NCI-H146 treated with DMSO at 0.1 percent for 48 hours (cell line): ENCODE measurements at regions not wholly inside any gene's neighbourhood (a gene's known extent, or its start where the extent isn't known, plus 50 kb on each side); places are given as distances from the start of the nearest gene placed in this dataset.
"Not testable (repeated sequence)": the region's sequence is repeated elsewhere in the genome, so short reads cannot be mapped to it uniquely, and the experiment has no call there.

Experiments
- DNase-seq: peaks from one replicate; lab custom pipeline; 2025; ENCODE audit not compliant: unreplicated experiment; lab: John Stamatoyannopoulos, UW

- DNase-seq, result not testable (repeated sequence)
Observed at GRCh38 chr16:48059190-48059589, 96.6 kb downstream of the ABCC12 start.

GRCh38 chr16:48057048-48057447 lies 98.7 kb downstream of the ABCC12 start:
- no peak for DNase-seq

GRCh38 chr16:48054881-48055601 lies 100.8 kb downstream of the ABCC12 start:
- peak; percentile 21 for DNase-seq

- no peak for DNase-seq
Observed at GRCh38 chr16:48053418-48053745, 102.4 kb downstream of the ABCC12 start.

GRCh38 chr16:48052731-48053417 lies 102.9 kb downstream of the ABCC12 start:
- no peak for DNase-seq

- no peak for DNase-seq
Observed at GRCh38 chr16:48050871-48051270, 104.9 kb downstream of the ABCC12 start.

GRCh38 chr16:48049847-48050246 lies 105.9 kb downstream of the ABCC12 start:
- no peak for DNase-seq

GRCh38 chr16:48047720-48048119 lies 108.1 kb downstream of the ABCC12 start:
- DNase-seq, result no peak

- no peak for DNase-seq
Observed at GRCh38 chr16:48047241-48047640, 108.6 kb downstream of the ABCC12 start.

- DNase-seq, result no peak
Observed at GRCh38 chr16:48044117-48044516, 111.7 kb downstream of the ABCC12 start.

- DNase-seq, result no peak
Observed at GRCh38 chr16:48041981-48042421, 113.8 kb downstream of the ABCC12 start.

GRCh38 chr16:48035142-48035541 lies 120.7 kb downstream of the ABCC12 start:
- DNase-seq, result no peak

- DNase-seq, result no peak
Observed at GRCh38 chr16:48030926-48031325, 124.9 kb downstream of the ABCC12 start.

GRCh38 chr16:48029768-48030167 lies 126.0 kb downstream of the ABCC12 start:
- no peak for DNase-seq

GRCh38 chr16:48025359-48025758 lies 130.4 kb downstream of the ABCC12 start:
- DNase-seq, result no peak

GRCh38 chr16:48024042-48024441 lies 131.8 kb downstream of the ABCC12 start:
- no peak for DNase-seq

- DNase-seq, result no peak
Observed at GRCh38 chr16:48022496-48022895, 133.3 kb downstream of the ABCC12 start.

- DNase-seq, result not testable (repeated sequence)
Observed at GRCh38 chr16:48020617-48021016, 135.2 kb downstream of the ABCC12 start.

GRCh38 chr16:48014349-48015135 lies 141.3 kb downstream of the ABCC12 start:
- DNase-seq, result no peak

GRCh38 chr16:48013491-48013901 lies 142.3 kb downstream of the ABCC12 start:
- no peak for DNase-seq

- DNase-seq, result no peak
Observed at GRCh38 chr16:48011878-48012658, 143.7 kb downstream of the ABCC12 start.
